Activated naive CD4-positive, alpha-beta T cell treated with anti-CD3 and anti-CD28 coated beads, Interleukin-2, amount 10 ng/mL, durations not matched to agents 7 days and 5 days (primary cell): ENCODE measurements at regions not wholly inside any gene's neighbourhood (a gene's known extent, or its start where the extent isn't known, plus 50 kb on each side); places are given as distances from the start of the nearest gene placed in this dataset.
"Not testable (repeated sequence)": the region's sequence is repeated elsewhere in the genome, so short reads cannot be mapped to it uniquely, and the experiment has no call there.

ENCODE experiments used
- CTCF ChIA-PET: fragments of 350-600 bp; sonication (Branson Sonifier 250); formaldehyde crosslinking; loops from one replicate; lab custom pipeline; 2021; ENCODE audit warnings: antibody characterized with exemption; lab: Charles Lee
- DNase-seq: peaks from one replicate; pipeline ENCODE4 v3.0.0-alpha.2; 2020
- H3K27ac Mint-ChIP-seq: one replicate; pipeline ENCODE4 v1.8.0; 2021; ENCODE audit warnings: mild to moderate bottlenecking, moderate library complexity, mixed read lengths
- H3K27me3 Mint-ChIP-seq: one replicate; pipeline ENCODE4 v1.8.0; 2021; ENCODE audit warnings: mild to moderate bottlenecking, mixed read lengths
- H3K36me3 Mint-ChIP-seq: one replicate; pipeline ENCODE4 v1.8.0; 2021; ENCODE audit warnings: mixed read lengths
- H3K4me1 Mint-ChIP-seq: one replicate; pipeline ENCODE4 v1.8.0; 2021; ENCODE audit warnings: mixed read lengths
- H3K4me3 Mint-ChIP-seq: one replicate; pipeline ENCODE4 v1.8.0; 2021; ENCODE audit warnings: mild to moderate bottlenecking, moderate library complexity, mixed read lengths
- H3K9me3 Mint-ChIP-seq: one replicate; pipeline ENCODE4 v1.8.0; 2021; ENCODE audit warnings: mixed read lengths

GRCh38 chr5:85896514-85896913, 721.2 kb upstream of the COX7C start:
- no peaks in the 10 kb centered on the region for H3K4me1 Mint-ChIP-seq
- H3K4me3 Mint-ChIP-seq: no peak overlapping the region
- CTCF ChIA-PET: no interaction called here
- no peaks in the 10 kb centered on the region for H3K27me3 Mint-ChIP-seq
- no peaks in the 10 kb centered on the region for H3K36me3 Mint-ChIP-seq
- H3K27ac Mint-ChIP-seq: no peak overlapping the region
- no peaks in the 10 kb centered on the region for H3K9me3 Mint-ChIP-seq
- DNase-seq: no peak

GRCh38 chr5:85906460-85906859, 711.3 kb upstream of the COX7C start:
- no peak for DNase-seq
- H3K36me3 Mint-ChIP-seq: no peaks in the 10 kb centered on the region
- H3K4me1 Mint-ChIP-seq: no peaks in the 10 kb centered on the region
- no peak overlapping the region for H3K27ac Mint-ChIP-seq
- H3K27me3 Mint-ChIP-seq: no peaks in the 10 kb centered on the region
- no peaks in the 10 kb centered on the region for H3K9me3 Mint-ChIP-seq
- CTCF ChIA-PET: no interaction called here
- H3K4me3 Mint-ChIP-seq: no peak overlapping the region

GRCh38 chr5:85910335-85910734, 707.4 kb upstream of the COX7C start:
- no peaks in the 10 kb centered on the region for H3K4me1 Mint-ChIP-seq
- no peak overlapping the region for H3K27ac Mint-ChIP-seq
- CTCF ChIA-PET: no interaction called here
- H3K9me3 Mint-ChIP-seq: no peaks in the 10 kb centered on the region
- no peak overlapping the region for H3K4me3 Mint-ChIP-seq
- H3K27me3 Mint-ChIP-seq: no peaks in the 10 kb centered on the region
- H3K36me3 Mint-ChIP-seq: no peaks in the 10 kb centered on the region
- DNase-seq: no peak

GRCh38 chr5:85920984-85921383, 696.8 kb upstream of the COX7C start:
- Mint-ChIP-seq H3K36me3 (no peaks in the 10 kb centered on the region), H3K4me1 (no peaks in the 10 kb centered on the region), H3K4me3 (no peak overlapping the region), H3K9me3 (peaks cover 27% of the 10 kb centered on the region), H3K27ac (no peak overlapping the region), H3K27me3 (no peaks in the 10 kb centered on the region)
- CTCF ChIA-PET: no interaction called here
- DNase-seq: no peak

- no peaks in the 10 kb centered on the region for H3K4me1 Mint-ChIP-seq
- no peaks in the 10 kb centered on the region for H3K36me3 Mint-ChIP-seq
- H3K9me3 Mint-ChIP-seq: peaks cover 27% of the 10 kb centered on the region
- no peak overlapping the region for H3K27ac Mint-ChIP-seq
- no peak overlapping the region for H3K4me3 Mint-ChIP-seq
- H3K27me3 Mint-ChIP-seq: no peaks in the 10 kb centered on the region
- DNase-seq: no peak
- CTCF ChIA-PET: no interaction called here
These were observed 696.2 kb upstream of the COX7C start for GRCh38 chr5:85921590-85921989.

GRCh38 chr5:85927632-85928031, 690.1 kb upstream of the COX7C start:
- no peak for DNase-seq
- Mint-ChIP-seq H3K27ac (no peak overlapping the region), H3K27me3 (no peaks in the 10 kb centered on the region), H3K9me3 (peaks cover 23% of the 10 kb centered on the region), H3K4me3 (no peak overlapping the region), H3K36me3 (no peaks in the 10 kb centered on the region), H3K4me1 (no peaks in the 10 kb centered on the region)
- CTCF ChIA-PET: no interaction called here

- CTCF ChIA-PET: no interaction called here
- no peaks in the 10 kb centered on the region for H3K4me1 Mint-ChIP-seq
- no peak for DNase-seq
- H3K27ac Mint-ChIP-seq: no peak overlapping the region
- no peaks in the 10 kb centered on the region for H3K27me3 Mint-ChIP-seq
- H3K36me3 Mint-ChIP-seq: no peaks in the 10 kb centered on the region
- H3K4me3 Mint-ChIP-seq: no peak overlapping the region
- H3K9me3 Mint-ChIP-seq: peaks cover 13% of the 10 kb centered on the region
These were observed 688.0 kb upstream of the COX7C start for GRCh38 chr5:85929713-85930112.

- peaks cover 7% of the 10 kb centered on the region for H3K9me3 Mint-ChIP-seq
- H3K27ac Mint-ChIP-seq: no peak overlapping the region
- H3K4me3 Mint-ChIP-seq: no peak overlapping the region
- CTCF ChIA-PET: no interaction called here
- no peaks in the 10 kb centered on the region for H3K27me3 Mint-ChIP-seq
- no peak for DNase-seq
- no peaks in the 10 kb centered on the region for H3K36me3 Mint-ChIP-seq
- H3K4me1 Mint-ChIP-seq: no peaks in the 10 kb centered on the region
These were observed 686.5 kb upstream of the COX7C start for GRCh38 chr5:85931220-85931619.

- CTCF ChIA-PET: no interaction called here
- no peaks in the 10 kb centered on the region for H3K4me1 Mint-ChIP-seq
- no peak overlapping the region for H3K4me3 Mint-ChIP-seq
- H3K27me3 Mint-ChIP-seq: no peaks in the 10 kb centered on the region
- H3K9me3 Mint-ChIP-seq: peaks cover 10% of the 10 kb centered on the region
- DNase-seq: no peak
- H3K27ac Mint-ChIP-seq: no peak overlapping the region
- no peaks in the 10 kb centered on the region for H3K36me3 Mint-ChIP-seq
These were observed 679.5 kb upstream of the COX7C start for GRCh38 chr5:85938201-85938600.

GRCh38 chr5:85951707-85952210, 666.0 kb upstream of the COX7C start:
- DNase-seq: no peak
- Mint-ChIP-seq H3K27me3 (no peaks in the 10 kb centered on the region), H3K9me3 (peaks cover 5% of the 10 kb centered on the region), H3K4me3 (no peak overlapping the region), H3K27ac (no peak overlapping the region), H3K36me3 (no peaks in the 10 kb centered on the region), H3K4me1 (no peaks in the 10 kb centered on the region)
- CTCF ChIA-PET: no interaction called here

GRCh38 chr5:85952680-85953079, 665.1 kb upstream of the COX7C start:
- CTCF ChIA-PET: no interaction called here

GRCh38 chr5:85967681-85968080, 650.1 kb upstream of the COX7C start:
- Mint-ChIP-seq H3K27me3 (no peaks in the 10 kb centered on the region), H3K36me3 (no peaks in the 10 kb centered on the region), H3K4me1 (no peaks in the 10 kb centered on the region), H3K4me3 (no peak overlapping the region), H3K27ac (no peak overlapping the region), H3K9me3 (peaks cover 2% of the 10 kb centered on the region)
- no peak for DNase-seq
- CTCF ChIA-PET: no interaction called here

More at GRCh38 chr5:85952680-85953079, 665.1 kb upstream of the COX7C start:
- Mint-ChIP-seq H3K27ac (no peak overlapping the region), H3K27me3 (no peaks in the 10 kb centered on the region), H3K9me3 (peaks cover 5% of the 10 kb centered on the region), H3K36me3 (no peaks in the 10 kb centered on the region), H3K4me3 (no peak overlapping the region), H3K4me1 (no peaks in the 10 kb centered on the region)
- DNase-seq: no peak

GRCh38 chr5:85972539-85972938, 645.2 kb upstream of the COX7C start:
- Mint-ChIP-seq H3K4me3 (no peak overlapping the region), H3K4me1 (no peaks in the 10 kb centered on the region), H3K36me3 (no peaks in the 10 kb centered on the region), H3K27me3 (no peaks in the 10 kb centered on the region), H3K9me3 (peaks cover 2% of the 10 kb centered on the region), H3K27ac (no peak overlapping the region)
- no peak for DNase-seq
- CTCF ChIA-PET: no interaction called here

- no peak for DNase-seq
- Mint-ChIP-seq H3K4me3 (no peak overlapping the region), H3K9me3 (peaks cover 6% of the 10 kb centered on the region), H3K4me1 (no peaks in the 10 kb centered on the region), H3K27me3 (no peaks in the 10 kb centered on the region), H3K36me3 (no peaks in the 10 kb centered on the region), H3K27ac (no peak overlapping the region)
- CTCF ChIA-PET: no interaction called here
These were observed 632.6 kb upstream of the COX7C start for GRCh38 chr5:85985167-85985566.

GRCh38 chr5:85990998-85991397, 626.7 kb upstream of the COX7C start:
- Mint-ChIP-seq H3K27ac (no peak overlapping the region), H3K36me3 (no peaks in the 10 kb centered on the region), H3K4me1 (no peaks in the 10 kb centered on the region), H3K27me3 (no peaks in the 10 kb centered on the region), H3K9me3 (peaks cover 24% of the 10 kb centered on the region), H3K4me3 (no peak overlapping the region)
- no peak for DNase-seq
- CTCF ChIA-PET: no interaction called here

GRCh38 chr5:85994653-85995052, 623.1 kb upstream of the COX7C start:
- H3K4me1 Mint-ChIP-seq, CTCF ChIA-PET, H3K4me3 Mint-ChIP-seq, H3K36me3 Mint-ChIP-seq, H3K27me3 Mint-ChIP-seq, DNase-seq, H3K27ac Mint-ChIP-seq: not testable (repeated sequence)
- H3K9me3 Mint-ChIP-seq: peaks cover 26% of the 10 kb centered on the region
